Esophagus muscularis mucosa (tissue), 4 donors: ENCODE measurements at regions not wholly inside any gene's neighbourhood (a gene's known extent, or its start where the extent isn't known, plus 50 kb on each side); places are given as distances from the start of the nearest gene placed in this dataset.
"Not testable (repeated sequence)": the region's sequence is repeated elsewhere in the genome, so short reads cannot be mapped to it uniquely, and the experiment has no call there.

Source experiments
- DNase-seq: peaks from one replicate; pipeline ENCODE4 v3.0.0-alpha.2; 2017; ENCODE audit errors: extremely low spot score
- H3K27ac ChIP-seq, 4 donors: fragments of 200-600 bp; sonication (generic); replicated peaks in 1 of 4; 1 replicate in 3 of 4; 2 replicates in 1 of 4; pipeline ENCODE4 v1.5.1; 2016 to 2019; ENCODE audit warnings: mild to moderate bottlenecking in 1 of 4
- H3K27me3 ChIP-seq, 4 donors: fragments of 200-600 bp; sonication (generic); one replicate each; pipeline versions ENCODE4 v1.5.1 to v1.6.0; 2016 to 2019
- H3K36me3 ChIP-seq, 4 donors: fragments of 200-600 bp; sonication (generic); one replicate each; pipeline ENCODE4 v1.5.1; 2016 to 2019
- H3K4me1 ChIP-seq, 4 donors: fragments of 200-600 bp; sonication (generic); one replicate each; pipeline ENCODE4 v1.5.1; 2016 to 2019
- H3K4me3 ChIP-seq, 4 donors: fragments of 200-600 bp; sonication (generic); 1 replicate in 2 of 4; 2 replicates in 2 of 4; pipeline ENCODE4 v1.5.1; 2016 to 2019; ENCODE audit warnings: mild to moderate bottlenecking in 4 of 4, moderate library complexity in 1 of 4
- H3K9me3 ChIP-seq, 4 donors: fragments of 200-600 bp; sonication (generic); 1 replicate in 3 of 4; 2 replicates in 1 of 4; pipeline ENCODE4 v1.5.1; 2016 to 2019
- EP300 ChIP-seq: sonication (generic); formaldehyde crosslinking; IDR thresholded peaks from one replicate; pipeline ENCODE4 v1.6.1; 2017; ENCODE audit warnings: antibody characterized with exemption
- POLR2A ChIP-seq: fragments of 450-650 bp; IDR thresholded peaks from one replicate; pipeline ENCODE4 v1.6.1; 2017; ENCODE audit warnings: antibody characterized with exemption, moderate library complexity, mild to moderate bottlenecking, low read depth
- POLR2AphosphoS5 ChIP-seq, 2 donors: sonication (generic); formaldehyde crosslinking; IDR thresholded peaks; one replicate each; pipeline ENCODE4 v1.6.1; 2017; ENCODE audit warnings: antibody characterized with exemption in 2 of 2
- WGBS: methylation state at CpG from one replicate; pipeline ENCODE4 v1.1.5; 2018; 5-methylcytosine and 5-hydroxymethylcytosine counted together
- intact Hi-C: fragments of 100-400 bp; cut with DNase I; formaldehyde crosslinking; loops from one replicate; pipeline ENCODE4 v1.15.1; 2023
- TF ChIP-seq, protein P1 (sequence below), 3 experiments: fragments of 200-600 bp in 2 of 3; fragments of 450-650 bp in 1 of 3; sonication (generic) in 2 of 3; IDR thresholded peaks; one replicate each; pipeline ENCODE4 v1.5.1; 2017 to 2019; ENCODE audit warnings: antibody characterized with exemption in 3 of 3, mild to moderate bottlenecking in 2 of 3, moderate library complexity in 1 of 3

GRCh38 chr2:224155896-224156295 is 116.8 kb upstream of the SERPINE2 start:
- 77% methylated on average over 3 of the region's 3 CpGs for WGBS
- peaks cover 0 to 6% (median 5%) of the 10 kb centered on the region in 4 donors for H3K4me1 ChIP-seq
- no peak overlapping the region for H3K27ac ChIP-seq
- no peak overlapping the region for H3K4me3 ChIP-seq
- intact Hi-C loops: no loop called here
- H3K36me3 ChIP-seq: no peaks in the 10 kb centered on the region
- H3K27me3 ChIP-seq: no peaks in the 10 kb centered on the region
- DNase-seq: no peak
- TF ChIP-seq EP300: no peak
- TF ChIP-seq POLR2AphosphoS5 (IDR thresholded peaks at IDR 0.05): no peak
- TF ChIP-seq, protein P1, sequence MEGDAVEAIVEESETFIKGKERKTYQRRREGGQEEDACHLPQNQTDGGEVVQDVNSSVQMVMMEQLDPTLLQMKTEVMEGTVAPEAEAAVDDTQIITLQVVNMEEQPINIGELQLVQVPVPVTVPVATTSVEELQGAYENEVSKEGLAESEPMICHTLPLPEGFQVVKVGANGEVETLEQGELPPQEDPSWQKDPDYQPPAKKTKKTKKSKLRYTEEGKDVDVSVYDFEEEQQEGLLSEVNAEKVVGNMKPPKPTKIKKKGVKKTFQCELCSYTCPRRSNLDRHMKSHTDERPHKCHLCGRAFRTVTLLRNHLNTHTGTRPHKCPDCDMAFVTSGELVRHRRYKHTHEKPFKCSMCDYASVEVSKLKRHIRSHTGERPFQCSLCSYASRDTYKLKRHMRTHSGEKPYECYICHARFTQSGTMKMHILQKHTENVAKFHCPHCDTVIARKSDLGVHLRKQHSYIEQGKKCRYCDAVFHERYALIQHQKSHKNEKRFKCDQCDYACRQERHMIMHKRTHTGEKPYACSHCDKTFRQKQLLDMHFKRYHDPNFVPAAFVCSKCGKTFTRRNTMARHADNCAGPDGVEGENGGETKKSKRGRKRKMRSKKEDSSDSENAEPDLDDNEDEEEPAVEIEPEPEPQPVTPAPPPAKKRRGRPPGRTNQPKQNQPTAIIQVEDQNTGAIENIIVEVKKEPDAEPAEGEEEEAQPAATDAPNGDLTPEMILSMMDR (IDR thresholded peaks at IDR 0.05): no peak
- no peak for TF ChIP-seq POLR2A
- no peaks in the 10 kb centered on the region for H3K9me3 ChIP-seq

DNA sequence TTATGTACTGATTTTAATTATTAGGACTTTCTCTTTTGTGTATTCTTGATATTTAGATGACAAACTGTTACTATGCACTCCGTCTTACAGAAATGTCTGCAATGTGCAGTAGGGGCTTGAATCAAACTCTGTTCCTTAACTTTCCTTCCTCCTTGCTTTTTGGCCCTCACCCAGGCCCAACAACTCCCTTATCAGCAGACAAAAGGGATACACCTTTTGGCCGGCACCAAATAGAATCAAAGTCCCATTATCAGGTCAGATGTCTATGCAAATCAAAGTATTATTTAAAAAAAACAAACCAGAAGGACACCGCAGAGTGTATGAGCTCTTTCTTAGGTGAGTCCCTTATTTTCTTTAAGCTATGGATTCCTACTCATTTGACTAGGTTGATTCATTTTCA is 116.3 kb upstream of the SERPINE2 start:
- no peaks in the 10 kb centered on the region for H3K27me3 ChIP-seq
- no peak overlapping the region for H3K27ac ChIP-seq
- no peak for DNase-seq
- H3K4me3 ChIP-seq: no peak overlapping the region
- intact Hi-C loops: no loop called here
- H3K9me3 ChIP-seq: no peaks in the 10 kb centered on the region
- no peaks in the 10 kb centered on the region for H3K36me3 ChIP-seq
- TF ChIP-seq POLR2A: no peak
- TF ChIP-seq POLR2AphosphoS5 (IDR thresholded peaks at IDR 0.05): no peak
- TF ChIP-seq, protein P1 (IDR thresholded peaks at IDR 0.05): no peak
- no peak for TF ChIP-seq EP300
- peaks cover 0 to 1% (median under 1%) of the 10 kb centered on the region in 4 donors for H3K4me1 ChIP-seq
- WGBS: 94% methylated on average over 3 of the region's 3 CpGs

DNA sequence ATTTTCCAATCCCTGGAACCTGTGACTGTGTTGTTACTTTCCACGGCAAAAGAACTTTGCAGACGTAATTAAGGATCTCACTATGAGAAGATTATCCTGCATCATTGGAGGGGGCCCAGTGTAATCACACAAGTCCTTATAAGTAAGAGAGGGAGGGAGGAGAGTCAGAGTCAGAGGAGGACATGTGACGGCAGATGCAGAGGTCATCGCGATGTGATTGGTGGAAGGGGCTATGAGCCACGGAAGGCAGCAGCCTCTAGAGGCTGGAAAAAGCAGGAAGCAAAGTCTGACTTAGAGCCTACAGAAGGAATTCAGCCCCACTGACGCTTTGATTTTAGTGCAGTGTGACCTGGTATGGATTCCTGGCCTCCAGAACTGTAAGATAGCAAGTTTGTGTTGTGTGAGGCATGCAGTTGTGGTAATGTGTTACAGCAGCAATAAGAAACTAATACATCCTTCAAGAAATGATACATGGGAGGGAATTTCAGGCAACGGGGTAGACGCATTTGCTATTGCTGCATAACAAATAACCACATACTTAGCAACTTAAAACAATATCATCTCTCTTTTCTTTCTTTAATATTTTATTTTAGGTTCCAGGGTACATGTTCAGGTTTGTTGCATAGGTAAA is 112.7 kb upstream of the SERPINE2 start:
- Histone ChIP-seq H3K27me3 (no peaks in the 10 kb centered on the region), H3K27ac (no peak overlapping the region), H3K4me3 (no peak overlapping the region), H3K4me1 (peaks cover 0 to under 1% (median 0%) of the 10 kb centered on the region in 4 donors), H3K9me3 (no peaks in the 10 kb centered on the region), H3K36me3 (no peaks in the 10 kb centered on the region)
- DNase-seq: no peak
- TF ChIP-seq EP300: no peak
- TF ChIP-seq, protein P1 (IDR thresholded peaks at IDR 0.05): no peak
- TF ChIP-seq POLR2A: no peak
- no peak for TF ChIP-seq POLR2AphosphoS5 (IDR thresholded peaks at IDR 0.05)
- 88% methylated on average over 9 of the region's 9 CpGs for WGBS
- intact Hi-C loops: no loop called here

GRCh38 chr2:224151161-224151560 is 112.1 kb upstream of the SERPINE2 start:
- 67% methylated on average over 3 of the region's 3 CpGs for WGBS
- no peaks in the 10 kb centered on the region for H3K36me3 ChIP-seq
- no peak for DNase-seq
- TF ChIP-seq EP300 (no peak), POLR2A (no peak), POLR2AphosphoS5 (IDR thresholded peaks at IDR 0.05) (no peak)
- TF ChIP-seq, protein P1 (IDR thresholded peaks at IDR 0.05): no peak
- no peaks in the 10 kb centered on the region for H3K27me3 ChIP-seq
- intact Hi-C loops: no loop called here
- peaks cover 0 to 5% (median 0%) of the 10 kb centered on the region in 4 donors for H3K4me1 ChIP-seq
- no peak overlapping the region for H3K27ac ChIP-seq
- no peaks in the 10 kb centered on the region for H3K9me3 ChIP-seq
- no peak overlapping the region for H3K4me3 ChIP-seq

- DNase-seq, H3K4me1 ChIP-seq, H3K27ac ChIP-seq, H3K4me3 ChIP-seq, H3K36me3 ChIP-seq, H3K9me3 ChIP-seq, H3K27me3 ChIP-seq, intact Hi-C loops: not testable (repeated sequence)
- 96% methylated on average over 5 of the region's 5 CpGs for whole genome bisulfite sequencing
Observed at GRCh38 chr2:224148058-224148457, 109.0 kb upstream of the SERPINE2 start.
